Karpas-422 (cell line): ENCODE measurements at regions not wholly inside any gene's neighbourhood (a gene's known extent, or its start where the extent isn't known, plus 50 kb on each side); places are given as distances from the start of the nearest gene placed in this dataset.
"Not testable (repeated sequence)": the region's sequence is repeated elsewhere in the genome, so short reads cannot be mapped to it uniquely, and the experiment has no call there.

Experiments
- DNase-seq: peaks from one replicate; pipeline ENCODE4 v3.0.0-alpha.2; 2015
- H2AFZ ChIP-seq: fragments of 200-600 bp; sonication (generic); 2 replicates; pipeline ENCODE4 v1.6.1; 2014; ENCODE audit warnings: antibody characterized with exemption, low read length, mixed read lengths
- H3K27ac ChIP-seq: fragments of 200-600 bp; sonication (generic); 2 replicates; pipeline ENCODE4 v1.5.1; 2014; ENCODE audit warnings: mild to moderate bottlenecking, low read length, moderate library complexity
- H3K27me3 ChIP-seq: fragments of 200-600 bp; sonication (generic); 2 replicates; pipeline ENCODE4 v1.6.1; 2014; ENCODE audit warnings: low read length, mixed read lengths
- H3K36me3 ChIP-seq: fragments of 200-600 bp; sonication (generic); 2 replicates; pipeline ENCODE4 v1.6.1; 2014; ENCODE audit warnings: low read length, mixed read lengths; ENCODE audit not compliant: insufficient read depth
- H3K4me1 ChIP-seq: fragments of 200-600 bp; sonication (generic); 2 replicates; pipeline ENCODE4 v1.6.1; 2014; ENCODE audit warnings: mild to moderate bottlenecking, low read length, mixed read lengths
- H3K4me2 ChIP-seq: fragments of 200-600 bp; sonication (generic); 2 replicates; pipeline ENCODE4 v1.6.1; 2014; ENCODE audit warnings: low read length, low read depth, mild to moderate bottlenecking; ENCODE audit not compliant: poor library complexity, severe bottlenecking
- H3K4me3 ChIP-seq: fragments of 200-600 bp; sonication (generic); 2 replicates; pipeline ENCODE4 v1.5.1; 2014; ENCODE audit warnings: mild to moderate bottlenecking, antibody characterized with exemption, low read length, mixed read lengths
- H3K79me2 ChIP-seq: fragments of 200-600 bp; sonication (generic); 2 replicates; pipeline ENCODE4 v1.6.1; 2014; ENCODE audit warnings: mild to moderate bottlenecking, low read length, mixed read lengths
- H3K9ac ChIP-seq: fragments of 200-600 bp; sonication (generic); 2 replicates; pipeline ENCODE4 v1.6.0; 2014; ENCODE audit warnings: low read length
- H3K9me2 ChIP-seq: fragments of 200-600 bp; sonication (generic), shearing (Covaris generic); replicated peaks from 2 replicates; pipeline ENCODE4 v1.6.0; 2014; ENCODE audit warnings: mild to moderate bottlenecking, low read length, moderate library complexity; ENCODE audit not compliant: insufficient read depth
- H3K9me3 ChIP-seq: fragments of 300-700, 200-600 bp; sonication (generic); 2 replicates; pipeline ENCODE4 v1.6.1; 2014; ENCODE audit warnings: low read length, mixed read lengths
- H4K20me1 ChIP-seq: fragments of 200-600 bp; sonication (generic); 2 replicates; pipeline ENCODE4 v1.6.1; 2014; ENCODE audit warnings: mild to moderate bottlenecking, antibody characterized with exemption, low read length, low read depth; ENCODE audit not compliant: insufficient read depth

GRCh38 chr2:220356076-220356475, 728.6 kb downstream of the SLC4A3 start:
- Histone ChIP-seq H2AFZ (no peak overlapping the region), H4K20me1 (no peaks in the 10 kb centered on the region), H3K79me2 (no peaks in the 10 kb centered on the region), H3K9me3 (no peaks in the 10 kb centered on the region), H3K4me3 (no peak overlapping the region), H3K4me2 (no peak overlapping the region), H3K4me1 (no peaks in the 10 kb centered on the region), H3K9me2 (no peaks in the 10 kb centered on the region), H3K27ac (no peak overlapping the region), H3K9ac (no peak overlapping the region), H3K27me3 (no peaks in the 10 kb centered on the region), H3K36me3 (no peaks in the 10 kb centered on the region)
- no peak for DNase-seq

- H4K20me1 ChIP-seq, result no peaks in the 10 kb centered on the region
- H3K36me3 ChIP-seq, result no peaks in the 10 kb centered on the region
- no peaks in the 10 kb centered on the region for H3K4me1 ChIP-seq
- no peak for DNase-seq
- no peaks in the 10 kb centered on the region for H3K9me3 ChIP-seq
- H3K4me3 ChIP-seq, result no peak overlapping the region
- no peak overlapping the region for H3K9ac ChIP-seq
- no peaks in the 10 kb centered on the region for H3K9me2 ChIP-seq
- H3K4me2 ChIP-seq, result no peak overlapping the region
- no peak overlapping the region for H3K27ac ChIP-seq
- H3K27me3 ChIP-seq, result no peaks in the 10 kb centered on the region
- H2AFZ ChIP-seq, result no peak overlapping the region
- no peaks in the 10 kb centered on the region for H3K79me2 ChIP-seq
Measured at GRCh38 chr2:220365023-220365422, 737.6 kb downstream of the SLC4A3 start.

GRCh38 chr2:220366765-220367164, 739.3 kb downstream of the SLC4A3 start:
- no peaks in the 10 kb centered on the region for H4K20me1 ChIP-seq

DNA sequence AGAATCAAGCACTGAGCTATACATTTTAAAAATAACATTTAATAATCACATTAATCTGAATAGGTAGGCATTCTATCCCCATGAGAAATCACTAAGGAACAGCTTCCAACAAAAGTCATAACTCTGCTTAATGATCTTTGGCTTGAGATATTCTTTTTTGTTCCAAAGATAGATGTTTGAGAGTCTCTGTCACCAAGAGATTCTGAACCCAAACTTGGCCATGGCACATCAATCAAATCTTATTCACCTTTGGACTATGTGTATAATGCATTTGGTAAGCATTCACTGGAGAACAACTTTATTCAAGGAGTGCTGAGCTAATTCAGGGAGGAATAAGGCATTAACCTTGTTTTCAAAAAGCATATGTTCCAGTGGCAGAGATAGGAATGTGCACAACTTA, 743.3 kb downstream of the SLC4A3 start:
- Histone ChIP-seq H3K9me2 (no peaks in the 10 kb centered on the region), H3K79me2 (no peaks in the 10 kb centered on the region), H3K4me1 (no peaks in the 10 kb centered on the region), H3K9ac (no peak overlapping the region), H3K36me3 (no peaks in the 10 kb centered on the region), H3K27me3 (no peaks in the 10 kb centered on the region), H4K20me1 (no peaks in the 10 kb centered on the region), H3K4me3 (no peak overlapping the region), H3K9me3 (no peaks in the 10 kb centered on the region), H2AFZ (no peak overlapping the region), H3K4me2 (no peak overlapping the region), H3K27ac (no peak overlapping the region)
- DNase-seq, result no peak

More at GRCh38 chr2:220366765-220367164, 739.3 kb downstream of the SLC4A3 start:
- H3K36me3 ChIP-seq, result no peaks in the 10 kb centered on the region
- H3K9me3 ChIP-seq, result no peaks in the 10 kb centered on the region
- H3K27ac ChIP-seq, result no peak overlapping the region
- no peak for DNase-seq
- no peaks in the 10 kb centered on the region for H3K27me3 ChIP-seq
- H3K4me2 ChIP-seq, result no peak overlapping the region
- H3K4me1 ChIP-seq, result no peaks in the 10 kb centered on the region
- no peaks in the 10 kb centered on the region for H3K9me2 ChIP-seq
- H3K4me3 ChIP-seq, result no peak overlapping the region
- no peak overlapping the region for H3K9ac ChIP-seq
- H2AFZ ChIP-seq, result no peak overlapping the region
- no peaks in the 10 kb centered on the region for H3K79me2 ChIP-seq

GRCh38 chr2:220371211-220371610, 743.8 kb downstream of the SLC4A3 start:
- Histone ChIP-seq H2AFZ (no peak overlapping the region), H3K4me1 (no peaks in the 10 kb centered on the region), H3K79me2 (no peaks in the 10 kb centered on the region), H3K27ac (no peak overlapping the region), H3K9me2 (no peaks in the 10 kb centered on the region), H3K9me3 (no peaks in the 10 kb centered on the region), H3K4me3 (no peak overlapping the region), H3K27me3 (no peaks in the 10 kb centered on the region), H3K9ac (no peak overlapping the region), H3K36me3 (no peaks in the 10 kb centered on the region), H4K20me1 (no peaks in the 10 kb centered on the region), H3K4me2 (no peak overlapping the region)
- no peak for DNase-seq

DNA sequence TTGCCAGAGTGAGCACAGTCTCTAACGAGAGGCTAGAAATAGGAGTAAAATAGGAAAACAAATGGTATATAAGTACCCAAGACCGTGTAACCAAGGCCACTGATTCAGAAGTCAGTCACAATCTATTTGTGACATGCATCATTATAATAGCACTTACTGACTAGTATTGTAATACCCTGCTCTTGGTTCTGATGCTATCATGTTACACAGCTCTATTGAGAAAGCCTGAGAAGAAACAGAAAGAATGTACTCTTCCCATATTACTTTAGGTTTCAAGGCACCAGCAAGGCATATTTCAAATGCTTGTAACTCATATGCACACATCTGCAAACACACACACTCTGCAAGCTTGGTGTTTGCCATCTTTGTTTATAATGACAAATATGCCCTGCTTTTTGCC, 746.4 kb downstream of the SLC4A3 start:
- H3K9me2 ChIP-seq, result no peaks in the 10 kb centered on the region
- no peak overlapping the region for H3K9ac ChIP-seq
- H3K36me3 ChIP-seq, result no peaks in the 10 kb centered on the region
- H3K4me2 ChIP-seq, result no peak overlapping the region
- no peaks in the 10 kb centered on the region for H3K4me1 ChIP-seq
- H3K9me3 ChIP-seq, result no peaks in the 10 kb centered on the region
- no peaks in the 10 kb centered on the region for H4K20me1 ChIP-seq
- no peak overlapping the region for H3K27ac ChIP-seq
- H3K4me3 ChIP-seq, result no peak overlapping the region
- H3K79me2 ChIP-seq, result no peaks in the 10 kb centered on the region
- no peak for DNase-seq
- no peak overlapping the region for H2AFZ ChIP-seq
- no peaks in the 10 kb centered on the region for H3K27me3 ChIP-seq

DNA sequence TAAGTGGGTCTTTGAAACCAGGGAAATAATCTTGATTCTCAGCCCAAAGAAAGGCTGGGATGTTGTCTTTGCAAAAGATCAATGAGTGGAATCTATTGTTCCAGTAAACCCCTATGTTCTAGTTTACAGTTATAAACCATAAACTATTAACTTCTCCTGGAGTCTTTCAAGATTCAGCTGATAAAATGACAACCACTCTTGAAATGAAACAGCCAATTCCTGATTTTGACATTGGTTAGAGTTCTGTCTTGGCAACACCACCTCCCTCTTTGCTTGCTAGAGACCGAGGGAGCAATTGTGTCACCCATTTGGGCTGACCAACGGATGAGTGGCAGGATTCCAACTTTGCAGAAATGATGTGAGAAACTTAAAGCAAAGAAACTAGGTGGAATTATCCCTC, 746.9 kb downstream of the SLC4A3 start:
- H3K27ac ChIP-seq, result no peak overlapping the region
- no peak overlapping the region for H3K4me3 ChIP-seq
- no peaks in the 10 kb centered on the region for H4K20me1 ChIP-seq
- H3K9me3 ChIP-seq, result no peaks in the 10 kb centered on the region
- H3K79me2 ChIP-seq, result no peaks in the 10 kb centered on the region
- H3K9ac ChIP-seq, result no peak overlapping the region
- no peak overlapping the region for H2AFZ ChIP-seq
- H3K27me3 ChIP-seq, result no peaks in the 10 kb centered on the region
- no peaks in the 10 kb centered on the region for H3K4me1 ChIP-seq
- H3K36me3 ChIP-seq, result no peaks in the 10 kb centered on the region
- H3K4me2 ChIP-seq, result no peak overlapping the region
- DNase-seq, result no peak
- H3K9me2 ChIP-seq, result no peaks in the 10 kb centered on the region

DNA sequence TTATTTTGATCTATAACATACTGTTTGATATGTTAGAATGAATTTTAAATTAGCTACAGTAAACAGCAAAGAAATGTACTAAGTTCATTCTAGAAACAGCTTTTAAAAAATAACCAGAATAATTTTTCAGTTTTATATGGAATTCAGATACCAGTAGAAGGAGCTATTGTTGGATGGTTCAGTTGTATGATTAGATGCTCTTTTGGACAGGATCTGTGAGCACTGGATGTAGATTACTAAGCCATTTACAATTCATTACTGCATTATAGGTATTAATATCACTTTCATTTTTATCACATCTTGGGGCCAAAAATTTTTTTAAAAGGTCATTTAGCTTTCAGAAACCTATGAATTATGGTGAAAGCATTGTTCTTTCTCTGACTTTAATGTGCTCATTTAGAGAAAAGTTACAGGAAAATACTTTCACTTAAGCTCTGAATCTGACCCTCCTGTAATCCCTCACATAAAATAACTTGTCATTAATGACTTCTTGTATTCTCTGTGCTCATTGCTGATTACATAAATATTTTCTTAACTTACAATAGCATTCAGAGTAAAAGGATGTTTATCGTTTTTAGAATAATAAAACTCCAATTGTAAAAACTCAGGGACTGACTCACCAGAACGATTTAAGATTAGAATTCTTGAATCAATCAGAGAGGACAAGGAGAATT, 750.2 kb downstream of the SLC4A3 start:
- Histone ChIP-seq H3K9me3 (no peaks in the 10 kb centered on the region), H3K4me3 (no peak overlapping the region), H4K20me1 (no peaks in the 10 kb centered on the region), H3K4me2 (no peak overlapping the region), H3K4me1 (no peaks in the 10 kb centered on the region), H3K36me3 (no peaks in the 10 kb centered on the region), H3K27ac (no peak overlapping the region), H3K79me2 (no peaks in the 10 kb centered on the region), H2AFZ (no peak overlapping the region), H3K27me3 (no peaks in the 10 kb centered on the region), H3K9me2 (no peaks in the 10 kb centered on the region), H3K9ac (no peak overlapping the region)
- DNase-seq, result no peak

- not testable (repeated sequence) for H3K27ac ChIP-seq, H3K79me2 ChIP-seq, H3K4me3 ChIP-seq, H3K4me1 ChIP-seq, H3K36me3 ChIP-seq, H4K20me1 ChIP-seq, H3K9ac ChIP-seq, H3K9me2 ChIP-seq, H3K9me3 ChIP-seq, H3K4me2 ChIP-seq, H3K27me3 ChIP-seq, DNase-seq, H2AFZ ChIP-seq
Measured at GRCh38 chr2:220387758-220388157, 760.3 kb downstream of the SLC4A3 start.
